K562 (cell line): ENCODE measurements at regions not wholly inside any gene's neighbourhood (a gene's known extent, or its start where the extent isn't known, plus 50 kb on each side); places are given as distances from the start of the nearest gene placed in this dataset.

Experiments
- BCOR ChIP-seq: fragments of 450-650 bp; IDR thresholded peaks from 2 replicates; pipeline ENCODE4 v1.6.1; 2016
- CBFA2T2 ChIP-seq: fragments of 450-650 bp; conservative IDR thresholded peaks from 2 replicates; pipeline ENCODE4 v1.6.1; 2017; ENCODE audit warnings: mild to moderate bottlenecking
- CHD2 ChIP-seq: IDR thresholded peaks from 2 replicates; pipeline ENCODE4 v1.6.1; 2011; ENCODE audit warnings: low read depth, low read length
- DACH1 ChIP-seq: fragments of 450-650 bp; IDR thresholded peaks from 2 replicates; pipeline ENCODE4 v1.6.1; 2018; ENCODE audit not compliant: partially characterized antibody
- ETV6 ChIP-seq, 3 experiments: fragments of 150-350 bp in 1 of 3; sonication (generic) in 1 of 3; formaldehyde crosslinking in 1 of 3; IDR thresholded peaks; 2 replicates each; pipeline versions ENCODE4 v1.6.1 to v1.8.0; 2014 to 2022; ENCODE audit warnings: borderline replicate concordance in 2 of 3, low read depth in 2 of 3, antibody characterized with exemption in 1 of 3, low read length in 1 of 3, mild to moderate bottlenecking in 1 of 3, missing genetic modification reagents in 1 of 3
- FOXA3 ChIP-seq, 2 experiments: fragments of 450-650 bp in 1 of 2; sonication (generic) in 1 of 2; formaldehyde crosslinking; IDR thresholded peaks in 1 of 2; conservative IDR thresholded peaks in 1 of 2; 2 replicates each; pipeline versions ENCODE4 v1.4.0 to v1.8.0; 2020 to 2022; ENCODE audit warnings: mild to moderate bottlenecking in 2 of 2, missing genetic modification reagents in 1 of 2
- HMGN3 ChIP-seq: IDR thresholded peaks from 2 replicates; pipeline ENCODE4 v1.6.1; 2011; ENCODE audit warnings: borderline replicate concordance, low read depth, mild to moderate bottlenecking, mixed read lengths, low read length; ENCODE audit not compliant: insufficient read length; ENCODE audit errors: extremely low read depth
- MYBL2 ChIP-seq, 2 experiments: fragments of 450-650 bp in 1 of 2; sonication (generic) in 1 of 2; formaldehyde crosslinking in 1 of 2; IDR thresholded peaks; 2 replicates each; pipeline versions ENCODE4 v1.6.1 to v1.8.1; 2017 to 2022; ENCODE audit warnings: borderline replicate concordance in 1 of 2, inconsistent platforms in 1 of 2, low read depth in 1 of 2, mild to moderate bottlenecking in 1 of 2, missing genetic modification reagents in 1 of 2, moderate library complexity in 1 of 2
- MYC ChIP-seq, 2 experiments: fragments of 250-450 bp in 1 of 2; sonication (Bioruptor Pico) in 1 of 2; IDR thresholded peaks; 2 replicates each; pipeline versions ENCODE4 v1.5.1 to v1.6.1; 2012 to 2021; ENCODE audit warnings: low read depth in 2 of 2, borderline replicate concordance in 1 of 2, improper control_type of control experiment in 1 of 2, low read length in 1 of 2, mild to moderate bottlenecking in 1 of 2, moderate library complexity in 1 of 2
- NONO ChIP-seq, 2 experiments: fragments of 200-400 bp in 1 of 2; fragments of 450-650 bp in 1 of 2; formaldehyde crosslinking in 1 of 2; IDR thresholded peaks; 2 replicates each; pipeline ENCODE4 v1.6.1; 2017; ENCODE audit warnings: low read depth in 2 of 2, mild to moderate bottlenecking in 2 of 2, moderate library complexity in 2 of 2, low read length in 1 of 2
- NR2C1 ChIP-seq, 2 experiments: fragments of 450-650 bp; IDR thresholded peaks; 2 replicates each; pipeline ENCODE4 v1.6.1; 2017; ENCODE audit warnings: mild to moderate bottlenecking in 2 of 2, antibody characterized with exemption in 1 of 2, inconsistent platforms in 1 of 2, missing compliant biosample characterization in 1 of 2, missing genetic modification characterization in 1 of 2
- ZBTB11 ChIP-seq, 3 experiments: fragments of 200-800 bp in 1 of 3; fragments of 250-450 bp in 1 of 3; fragments of 450-650 bp in 1 of 3; sonication (Bioruptor Pico) in 1 of 3; sonication (Bioruptor generic) in 1 of 3; formaldehyde crosslinking in 1 of 3; IDR thresholded peaks; 2 replicates each; pipeline versions ENCODE4 v1.6.1 to v1.8.0; 2016 to 2022; ENCODE audit warnings: mild to moderate bottlenecking in 2 of 3, missing genetic modification characterization in 2 of 3, missing compliant biosample characterization in 1 of 3, moderate library complexity in 1 of 3
- ZBTB7A ChIP-seq: IDR thresholded peaks from 2 replicates; pipeline ENCODE4 v1.6.1; 2011; ENCODE audit warnings: low read depth, mild to moderate bottlenecking, low read length, moderate library complexity, borderline replicate concordance; ENCODE audit not compliant: control insufficient read depth
- ZNF134 ChIP-seq: fragments of 250-450 bp; sonication (Bioruptor Pico); conservative IDR thresholded peaks from 2 replicates; pipeline ENCODE4 v1.4.0; 2020
- ZNF584 ChIP-seq: fragments of 200-800 bp; sonication (Bioruptor generic); IDR thresholded peaks from 2 replicates; pipeline ENCODE4 v1.6.1; 2016; ENCODE audit warnings: low read depth, mild to moderate bottlenecking, missing genetic modification characterization, missing compliant biosample characterization
- ZNF695 ChIP-seq: fragments of 450-650 bp; formaldehyde crosslinking; IDR thresholded peaks from 2 replicates; pipeline ENCODE4 v1.4.0; 2020; ENCODE audit warnings: mild to moderate bottlenecking, moderate library complexity
- TF ChIP-seq, protein P1 (sequence below), 2 experiments: IDR thresholded peaks; 2 replicates each; pipeline ENCODE4 v1.6.1; 2011; ENCODE audit warnings: borderline replicate concordance in 1 of 2, control low read depth in 1 of 2, low read depth in 1 of 2, low read length in 1 of 2, mild to moderate bottlenecking in 1 of 2, mixed read lengths in 1 of 2, moderate library complexity in 1 of 2; ENCODE audit not compliant: insufficient read depth in 1 of 2, insufficient read length in 1 of 2, poor library complexity in 1 of 2, severe bottlenecking in 1 of 2; ENCODE audit errors: extremely low read depth in 1 of 2
- TF ChIP-seq, protein P2 (sequence below): sonication (generic); formaldehyde crosslinking; IDR thresholded peaks from 2 replicates; pipeline ENCODE4 v1.9.0; 2022; ENCODE audit warnings: mild to moderate bottlenecking, missing genetic modification reagents
- TF ChIP-seq, protein P3 (sequence below): fragments of 450-650 bp; IDR thresholded peaks from 2 replicates; pipeline ENCODE4 v1.6.1; 2016

DNA sequence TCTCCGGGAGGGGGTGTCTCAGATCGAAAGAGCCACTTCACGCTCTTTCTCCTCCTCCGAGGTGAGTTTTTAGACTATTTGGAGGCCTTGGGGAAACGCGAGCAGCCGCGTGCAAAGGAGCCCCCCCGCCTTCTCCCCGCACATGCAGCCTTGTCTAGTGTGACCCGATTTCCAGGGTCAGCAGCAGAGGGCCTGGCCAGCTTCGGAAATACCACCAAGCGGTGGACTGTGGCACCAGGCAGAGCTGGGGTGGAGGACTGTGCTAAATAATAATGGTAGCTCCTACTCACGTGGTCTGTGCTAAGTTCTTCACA, 79.3 kb upstream of the BCOR start (continued):
- no peak for TF ChIP-seq NONO (IDR thresholded peaks at IDR 0.05; ENCODE audit: low read depth in 2 of 2, low read length in 1 of 2)
- no peak for TF ChIP-seq ZNF695
- TF ChIP-seq MYC (IDR thresholded peaks at IDR 0.05; ENCODE audit: low read depth, low read length), result peak; percentile 81
- TF ChIP-seq MYC (CRISPR knock-in tag; IDR thresholded peaks at IDR 0.05; ENCODE audit: borderline replicate concordance, low read depth), result no peak
- TF ChIP-seq BCOR, result 0 out of 2 replicates have a peak, but pooled peaks have one; percentile 61
- TF ChIP-seq, protein P1, sequence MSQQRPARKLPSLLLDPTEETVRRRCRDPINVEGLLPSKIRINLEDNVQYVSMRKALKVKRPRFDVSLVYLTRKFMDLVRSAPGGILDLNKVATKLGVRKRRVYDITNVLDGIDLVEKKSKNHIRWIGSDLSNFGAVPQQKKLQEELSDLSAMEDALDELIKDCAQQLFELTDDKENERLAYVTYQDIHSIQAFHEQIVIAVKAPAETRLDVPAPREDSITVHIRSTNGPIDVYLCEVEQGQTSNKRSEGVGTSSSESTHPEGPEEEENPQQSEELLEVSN (IDR thresholded peaks at IDR 0.05; ENCODE audit: borderline replicate concordance in 1 of 2, extremely low read depth in 1 of 2, insufficient read depth in 1 of 2, insufficient read length in 1 of 2, low read depth in 1 of 2, low read length in 1 of 2, poor library complexity in 1 of 2, severe bottlenecking in 1 of 2), result peak in 1 of 2 experiments; percentile 75
- no peak for TF ChIP-seq CBFA2T2
- TF ChIP-seq NR2C1 (IDR thresholded peaks at IDR 0.05), result no peak
- TF ChIP-seq NR2C1 (tag; IDR thresholded peaks at IDR 0.05), result peak; percentile 91
- TF ChIP-seq ZBTB7A, result peak; percentile 36; the same call in 1 of the 2 replicates
- TF ChIP-seq HMGN3, result no peak
- no peak for TF ChIP-seq CHD2
- TF ChIP-seq ZNF584 (CRISPR knock-in tag), result 0 out of 2 replicates have a peak, but pooled peaks have one; percentile 13
- no peak for TF ChIP-seq ZNF134 (CRISPR knock-in tag)
- TF ChIP-seq, protein P2, sequence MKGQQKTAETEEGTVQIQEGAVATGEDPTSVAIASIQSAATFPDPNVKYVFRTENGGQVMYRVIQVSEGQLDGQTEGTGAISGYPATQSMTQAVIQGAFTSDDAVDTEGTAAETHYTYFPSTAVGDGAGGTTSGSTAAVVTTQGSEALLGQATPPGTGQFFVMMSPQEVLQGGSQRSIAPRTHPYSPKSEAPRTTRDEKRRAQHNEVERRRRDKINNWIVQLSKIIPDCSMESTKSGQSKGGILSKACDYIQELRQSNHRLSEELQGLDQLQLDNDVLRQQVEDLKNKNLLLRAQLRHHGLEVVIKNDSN (CRISPR knock-in tag), result 0 out of 2 replicates have a peak, but pooled peaks have one; percentile 36
- no peak for TF ChIP-seq MYBL2 (IDR thresholded peaks at IDR 0.05; ENCODE audit: low read depth)
- TF ChIP-seq MYBL2 (CRISPR knock-in tag; IDR thresholded peaks at IDR 0.05; ENCODE audit: borderline replicate concordance), result no peak
- TF ChIP-seq, protein P3, sequence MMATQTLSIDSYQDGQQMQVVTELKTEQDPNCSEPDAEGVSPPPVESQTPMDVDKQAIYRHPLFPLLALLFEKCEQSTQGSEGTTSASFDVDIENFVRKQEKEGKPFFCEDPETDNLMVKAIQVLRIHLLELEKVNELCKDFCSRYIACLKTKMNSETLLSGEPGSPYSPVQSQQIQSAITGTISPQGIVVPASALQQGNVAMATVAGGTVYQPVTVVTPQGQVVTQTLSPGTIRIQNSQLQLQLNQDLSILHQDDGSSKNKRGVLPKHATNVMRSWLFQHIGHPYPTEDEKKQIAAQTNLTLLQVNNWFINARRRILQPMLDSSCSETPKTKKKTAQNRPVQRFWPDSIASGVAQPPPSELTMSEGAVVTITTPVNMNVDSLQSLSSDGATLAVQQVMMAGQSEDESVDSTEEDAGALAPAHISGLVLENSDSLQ, result no peak
- TF ChIP-seq DACH1, result no peak
- no peak for TF ChIP-seq FOXA3 (CRISPR knock-in tag; conservative IDR thresholded peaks at IDR 0.05 in 1 of 2, IDR thresholded peaks at IDR 0.05 in 1 of 2)
- TF ChIP-seq ETV6 (IDR thresholded peaks at IDR 0.05; ENCODE audit: borderline replicate concordance in 1 of 2, low read depth in 2 of 2, low read length in 1 of 2), result no peak
- no peak for TF ChIP-seq ETV6 (CRISPR knock-in tag; IDR thresholded peaks at IDR 0.05; ENCODE audit: borderline replicate concordance)
- no peak for TF ChIP-seq ZBTB11 (CRISPR knock-in tag; IDR thresholded peaks at IDR 0.05)
